HG03565 (cell line): ENCODE measurements at regions not wholly inside any gene's neighbourhood (a gene's known extent, or its start where the extent isn't known, plus 50 kb on each side); places are given as distances from the start of the nearest gene placed in this dataset.
"Not testable (repeated sequence)": the region's sequence is repeated elsewhere in the genome, so short reads cannot be mapped to it uniquely, and the experiment has no call there.

ENCODE experiments used
- ATAC-seq: cut with Tn5 transposase; IDR thresholded peaks from one replicate; pipeline ENCODE4 v1.9.1; 2021; ENCODE audit warnings: mild to moderate bottlenecking, moderate library complexity; ENCODE audit not compliant: unreplicated experiment

DNA sequence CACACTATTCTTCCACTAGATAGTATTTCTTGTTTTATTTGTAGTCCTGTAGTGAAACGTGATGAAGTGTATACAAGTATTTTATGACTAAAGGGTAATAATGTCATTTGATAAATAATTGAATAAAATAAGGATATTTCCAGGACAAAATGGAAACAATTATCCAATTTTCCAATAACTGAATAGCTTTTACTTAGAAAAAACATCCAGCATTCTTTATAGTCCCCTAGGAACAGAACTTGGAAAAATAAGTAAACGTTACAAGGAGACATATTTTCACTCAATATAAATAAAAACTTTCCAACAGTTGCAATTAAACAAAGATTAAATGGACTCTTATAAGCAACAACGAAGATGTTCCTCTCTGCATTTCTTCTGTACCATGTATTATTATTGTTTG is 566.0 kb downstream of the TMA16 start:
- no peak for ATAC-seq

- ATAC-seq, result no peak
Observed at GRCh38 chr4:164068392-164068791, 573.9 kb downstream of the TMA16 start.

GRCh38 chr4:164070625-164071024 is 576.1 kb downstream of the TMA16 start:
- no peak for ATAC-seq

DNA sequence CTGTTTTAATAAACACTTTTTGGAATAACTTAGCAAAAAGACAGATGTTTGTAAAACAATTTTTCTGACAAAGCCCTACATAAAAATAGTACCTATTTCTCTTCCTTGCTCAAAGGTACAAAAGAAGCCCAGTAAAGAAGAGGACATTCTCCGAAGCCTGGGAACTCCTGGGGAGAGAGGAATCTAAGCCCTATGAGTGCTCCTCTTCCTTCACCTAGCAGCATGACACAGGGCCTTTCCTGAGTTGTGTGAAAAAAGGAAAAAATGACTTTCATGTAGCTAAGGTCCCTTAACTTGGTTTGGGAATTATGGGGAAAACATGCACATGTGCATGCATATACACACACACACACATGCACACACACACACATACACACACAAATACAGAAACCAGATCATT is 586.9 kb downstream of the TMA16 start:
- ATAC-seq, result no peak

- no peak for ATAC-seq
Observed at GRCh38 chr4:164081801-164082200, 587.3 kb downstream of the TMA16 start.

DNA sequence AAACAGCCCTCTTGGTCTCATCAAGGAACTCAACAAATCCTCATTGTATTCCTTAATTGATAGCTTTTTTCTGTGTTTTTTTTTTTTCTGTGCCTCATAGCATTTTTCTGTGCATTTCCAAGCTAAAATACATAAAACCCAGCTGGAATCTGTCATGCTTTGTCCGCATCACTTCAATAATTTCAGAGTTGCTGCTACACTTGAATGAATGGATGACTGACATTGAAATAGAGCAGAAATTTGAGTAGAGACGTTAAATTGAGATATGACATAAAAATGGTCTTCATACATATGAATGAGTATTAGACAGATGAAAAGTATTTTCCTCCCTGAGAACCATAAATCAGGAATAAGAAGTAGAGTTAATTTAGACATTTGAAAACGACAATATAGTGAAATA is 593.2 kb downstream of the TMA16 start:
- no peak for ATAC-seq

GRCh38 chr4:164095313-164096110 is 601.0 kb downstream of the TMA16 start:
- ATAC-seq, result no peak

DNA sequence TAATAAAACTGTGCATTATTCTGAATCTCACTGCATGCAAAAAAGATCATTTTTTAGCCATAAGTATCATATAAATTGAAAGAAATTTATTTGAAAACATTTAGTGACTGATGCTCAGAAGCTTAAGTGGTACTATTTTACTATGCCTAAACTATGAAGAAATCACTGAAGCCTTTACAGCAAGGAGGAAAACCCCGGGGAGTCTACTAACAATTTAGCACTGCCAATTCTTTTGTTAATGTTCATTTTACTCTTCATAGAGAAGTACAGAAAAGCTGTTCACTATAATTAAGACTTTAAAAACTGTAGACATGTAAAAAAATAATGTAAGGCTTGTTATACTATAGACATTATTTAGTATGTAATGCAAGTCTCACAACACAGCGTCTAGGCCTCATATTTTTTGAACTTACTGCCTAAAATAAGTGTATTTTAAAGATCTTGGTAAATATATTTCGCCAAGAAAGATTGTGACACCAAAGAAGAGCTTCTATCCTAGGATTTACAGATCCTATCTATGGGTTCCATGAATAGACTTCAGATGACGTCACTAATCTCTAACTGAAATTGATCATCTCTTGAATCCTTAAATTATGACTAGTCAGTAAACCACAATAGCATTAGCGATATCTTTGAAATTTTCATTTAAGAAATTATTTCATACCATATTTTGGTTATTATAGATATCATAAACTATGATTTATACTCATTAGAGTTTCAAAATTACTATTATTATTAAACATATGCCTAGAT is 602.5 kb downstream of the TMA16 start:
- no peak for ATAC-seq

- not testable (repeated sequence) for ATAC-seq
Observed at GRCh38 chr4:164100741-164101365, 606.4 kb downstream of the TMA16 start.

DNA sequence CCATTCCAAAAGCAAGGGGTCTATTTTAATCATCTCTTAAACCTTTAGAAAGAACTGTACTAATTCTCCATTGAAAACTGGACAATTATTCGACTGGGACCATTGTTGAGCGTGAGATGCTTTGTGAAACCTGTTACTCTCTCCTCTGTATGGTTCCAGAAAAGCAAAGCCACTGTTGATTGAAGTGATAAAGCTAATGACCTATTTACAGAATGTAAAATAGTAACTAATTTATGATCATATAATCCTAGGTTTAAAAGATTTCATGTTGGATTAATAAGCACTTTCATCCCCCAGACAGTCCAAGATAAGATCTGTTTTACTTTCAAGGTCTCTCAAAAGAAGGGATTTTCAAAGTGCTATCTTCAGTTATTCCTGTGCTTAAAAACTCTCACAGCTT is 614.5 kb downstream of the TMA16 start:
- ATAC-seq, result no peak

DNA sequence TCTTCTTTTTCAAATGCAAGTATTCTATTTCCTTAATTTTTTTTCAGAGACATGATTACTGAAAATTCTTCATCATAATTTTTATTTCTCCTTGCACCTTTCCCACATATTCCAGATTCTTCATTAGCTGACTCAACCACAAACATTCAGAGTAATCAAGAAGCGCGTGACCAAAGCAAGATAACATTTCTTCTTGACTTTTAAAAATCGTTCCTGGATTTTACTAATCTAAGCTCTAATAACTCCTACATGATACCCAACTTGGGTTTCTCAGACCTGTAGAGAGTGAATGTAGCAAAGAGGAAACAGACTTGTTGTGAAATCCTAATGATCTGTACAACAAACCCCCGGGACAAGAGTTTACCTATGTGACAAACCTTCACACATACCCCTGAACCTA is 615.0 kb downstream of the TMA16 start:
- no peak for ATAC-seq

DNA sequence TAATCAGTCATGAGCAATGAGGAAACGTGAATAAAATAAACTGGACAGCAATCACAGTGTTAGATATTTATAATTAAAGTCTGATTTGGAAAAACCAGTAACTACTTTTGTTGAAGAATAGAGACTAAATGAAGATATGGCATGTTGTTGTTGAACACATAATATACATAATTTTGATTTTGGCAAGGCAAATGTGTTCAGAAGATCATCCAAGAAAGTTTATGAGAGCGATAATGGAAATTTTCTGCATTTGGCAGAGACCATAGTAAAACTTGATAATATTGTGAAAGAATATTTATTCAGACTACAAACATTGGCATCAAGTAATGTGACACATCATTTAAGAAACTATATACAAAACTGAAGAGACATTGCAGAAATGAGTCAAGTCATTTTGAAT is 620.7 kb downstream of the TMA16 start:
- no peak for ATAC-seq

- ATAC-seq, result no peak
Observed at GRCh38 chr4:164116286-164116685, 621.8 kb downstream of the TMA16 start.

- no peak for ATAC-seq
Observed at GRCh38 chr4:164134388-164134787, 619.5 kb upstream of the SMIM31 start.

- no peak for ATAC-seq
Observed at GRCh38 chr4:164136180-164136616, 617.7 kb upstream of the SMIM31 start.

DNA sequence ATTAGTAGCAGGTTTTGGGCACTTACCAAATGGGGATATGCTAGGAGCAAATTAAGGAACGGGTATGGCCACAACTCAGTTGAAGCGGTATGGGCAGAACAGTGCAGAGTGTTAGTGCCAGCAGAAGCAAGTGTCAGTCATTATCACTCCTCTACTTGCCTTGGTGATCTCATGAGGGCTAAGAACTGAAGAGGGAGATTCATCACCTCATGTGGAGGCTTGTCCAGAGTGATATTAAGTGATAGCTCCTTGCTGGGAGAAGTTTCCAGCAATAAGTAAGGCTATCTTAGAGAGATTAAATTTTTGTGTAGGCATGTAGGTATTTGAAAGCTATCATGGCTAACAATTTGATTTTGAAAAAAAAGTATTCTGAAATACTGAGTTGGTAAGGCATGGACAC is 615.4 kb upstream of the SMIM31 start:
- no peak for ATAC-seq

DNA sequence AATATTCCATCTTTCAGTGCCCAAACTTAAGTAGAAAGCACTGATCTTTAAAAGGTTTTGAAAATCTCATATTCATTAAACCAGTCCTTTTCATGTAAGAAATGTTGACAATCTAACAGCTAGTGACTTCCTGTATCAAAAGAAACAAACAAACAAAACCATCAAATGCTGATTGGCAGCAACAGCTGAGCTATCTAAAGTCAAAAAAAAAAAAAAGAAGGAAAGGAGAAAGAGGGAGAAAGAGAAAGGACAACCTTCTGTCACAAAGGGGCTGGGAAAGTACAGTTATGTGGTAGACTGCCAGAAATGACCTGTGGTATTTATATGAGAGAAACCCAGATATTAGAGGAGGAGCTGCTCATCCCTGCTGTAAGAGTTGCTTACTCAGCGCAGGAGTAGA is 614.6 kb upstream of the SMIM31 start:
- ATAC-seq, result no peak

DNA sequence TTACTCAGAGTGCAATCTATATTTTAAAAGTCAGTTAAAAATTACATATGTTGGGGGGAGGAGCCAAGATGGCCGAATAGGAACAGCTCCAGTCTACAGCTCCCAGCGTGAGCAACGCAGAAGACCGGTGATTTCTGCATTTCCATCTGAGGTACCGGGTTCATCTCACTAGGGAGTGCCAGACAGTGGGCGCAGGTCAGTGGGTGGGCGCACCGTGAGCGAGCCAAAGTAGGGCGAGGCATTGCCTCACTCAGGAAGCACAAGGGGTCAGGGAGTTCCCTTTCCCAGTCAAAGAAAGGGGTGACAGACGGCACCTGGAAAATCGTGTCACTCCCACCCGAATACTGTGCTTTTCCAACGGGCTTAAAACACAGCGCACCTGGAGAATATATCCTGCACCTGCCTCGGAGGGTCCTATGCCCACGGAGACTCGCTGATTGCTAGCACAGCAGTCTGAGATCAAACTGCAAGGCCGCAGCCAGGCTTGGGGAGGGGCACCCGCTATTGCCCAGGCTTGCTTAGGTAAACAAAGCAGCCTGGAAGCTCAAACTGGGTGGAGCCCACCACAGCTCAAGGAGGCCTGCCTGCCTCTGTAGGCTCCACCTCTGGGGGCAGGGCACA is 612.1 kb upstream of the SMIM31 start:
- ATAC-seq, result not testable (repeated sequence)

GRCh38 chr4:164154416-164154815 is 599.5 kb upstream of the SMIM31 start:
- ATAC-seq, result no peak

DNA sequence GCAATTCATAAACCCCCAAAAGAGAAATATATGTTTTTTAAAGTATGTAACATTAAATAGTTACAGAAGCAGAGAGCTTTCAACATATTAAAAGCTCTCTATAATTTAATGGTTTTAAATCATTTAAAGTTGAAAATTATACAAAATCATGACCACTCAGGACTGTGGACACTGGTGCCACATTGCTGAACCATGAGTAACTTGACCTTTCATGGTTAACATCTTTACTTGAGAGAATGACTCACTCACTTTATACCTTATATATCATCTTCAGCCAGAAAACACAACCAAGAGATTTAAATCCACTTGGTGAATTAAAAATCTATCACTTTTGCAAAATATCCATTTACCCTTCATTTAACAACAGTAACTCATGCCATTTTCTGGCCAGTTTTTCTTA is 584.3 kb upstream of the SMIM31 start:
- ATAC-seq, result no peak

DNA sequence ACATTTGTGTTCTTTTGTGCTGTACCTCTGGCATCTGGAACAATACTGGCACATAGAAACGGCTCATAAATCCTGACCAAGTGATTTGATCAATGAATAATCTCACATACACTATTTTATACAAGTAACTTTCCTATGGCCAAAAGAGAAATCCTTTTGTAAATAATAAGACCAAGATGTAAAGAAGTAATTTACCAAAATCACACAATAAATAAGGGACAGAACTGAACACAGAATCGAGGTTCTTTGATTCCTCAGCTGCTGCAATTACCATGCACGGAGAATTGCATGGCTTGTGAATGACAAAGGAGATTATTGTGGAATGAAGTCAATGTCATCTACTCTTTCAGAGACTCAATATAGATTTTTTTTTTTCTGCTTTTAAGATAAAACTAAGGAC is 576.8 kb upstream of the SMIM31 start:
- no peak for ATAC-seq
